Fibroblast of pulmonary artery (primary cell): ENCODE measurements at regions not wholly inside any gene's neighbourhood (a gene's known extent, or its start where the extent isn't known, plus 50 kb on each side); places are given as distances from the start of the nearest gene placed in this dataset.

ENCODE experiments used
- DNase-seq: peaks from one replicate; pipeline ENCODE4 v3.0.0-alpha.2; 2010; ENCODE audit warnings: low read depth
- H3K4me3 ChIP-seq: replicated peaks from 2 replicates; pipeline ENCODE4 v1.5.1; 2011; ENCODE audit warnings: low read depth, mild to moderate bottlenecking, control low read depth, low read length, moderate library complexity
- TF ChIP-seq, protein P1 (sequence below): IDR thresholded peaks from 2 replicates; pipeline ENCODE4 v1.5.1; 2011; ENCODE audit warnings: mild to moderate bottlenecking, control low read depth, low read length, inconsistent platforms; ENCODE audit errors: missing control alignments

DNA sequence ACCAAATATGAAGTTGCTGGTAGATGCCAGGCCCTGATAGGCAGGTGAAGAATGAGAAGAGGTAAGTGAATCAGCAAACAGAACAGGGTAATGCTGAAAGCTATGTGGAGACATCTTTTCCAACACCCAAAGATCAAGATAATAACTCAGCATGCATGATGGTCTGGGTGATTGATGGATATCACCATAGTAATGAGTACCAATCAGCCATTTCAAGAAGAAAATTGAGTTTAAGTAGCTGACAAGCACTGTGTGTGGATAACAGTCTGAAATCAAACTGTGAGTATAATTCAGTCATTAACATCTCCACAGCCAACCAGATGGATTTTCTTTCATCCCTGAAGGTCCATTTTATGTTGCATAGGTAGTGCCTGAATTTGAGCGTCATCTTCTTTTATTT is 289.6 kb upstream of the SMIM31 start:
- TF ChIP-seq, protein P1, sequence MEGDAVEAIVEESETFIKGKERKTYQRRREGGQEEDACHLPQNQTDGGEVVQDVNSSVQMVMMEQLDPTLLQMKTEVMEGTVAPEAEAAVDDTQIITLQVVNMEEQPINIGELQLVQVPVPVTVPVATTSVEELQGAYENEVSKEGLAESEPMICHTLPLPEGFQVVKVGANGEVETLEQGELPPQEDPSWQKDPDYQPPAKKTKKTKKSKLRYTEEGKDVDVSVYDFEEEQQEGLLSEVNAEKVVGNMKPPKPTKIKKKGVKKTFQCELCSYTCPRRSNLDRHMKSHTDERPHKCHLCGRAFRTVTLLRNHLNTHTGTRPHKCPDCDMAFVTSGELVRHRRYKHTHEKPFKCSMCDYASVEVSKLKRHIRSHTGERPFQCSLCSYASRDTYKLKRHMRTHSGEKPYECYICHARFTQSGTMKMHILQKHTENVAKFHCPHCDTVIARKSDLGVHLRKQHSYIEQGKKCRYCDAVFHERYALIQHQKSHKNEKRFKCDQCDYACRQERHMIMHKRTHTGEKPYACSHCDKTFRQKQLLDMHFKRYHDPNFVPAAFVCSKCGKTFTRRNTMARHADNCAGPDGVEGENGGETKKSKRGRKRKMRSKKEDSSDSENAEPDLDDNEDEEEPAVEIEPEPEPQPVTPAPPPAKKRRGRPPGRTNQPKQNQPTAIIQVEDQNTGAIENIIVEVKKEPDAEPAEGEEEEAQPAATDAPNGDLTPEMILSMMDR, result no peak
- H3K4me3 ChIP-seq, result no peak overlapping the region
- no peak for DNase-seq

DNA sequence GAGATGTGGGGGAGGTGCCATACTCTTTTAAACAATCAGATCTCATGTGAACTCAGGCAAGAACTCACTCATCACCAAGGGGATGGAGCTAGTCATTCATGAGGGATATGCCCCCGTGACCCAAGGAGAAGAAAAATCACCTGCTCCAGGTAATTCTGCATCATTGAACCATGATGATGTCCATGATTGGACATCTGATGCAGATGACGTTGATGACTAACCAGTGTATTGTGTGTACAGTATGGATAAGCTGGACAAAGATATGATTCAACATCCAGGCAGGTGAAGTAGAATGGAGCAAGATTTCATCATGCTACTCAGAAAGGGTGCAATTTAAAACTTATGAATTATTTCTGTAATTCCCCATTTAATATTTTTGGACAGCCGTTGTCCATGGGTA is 286.4 kb upstream of the SMIM31 start:
- no peak overlapping the region for H3K4me3 ChIP-seq
- TF ChIP-seq, protein P1, result no peak
- DNase-seq, result no peak

DNA sequence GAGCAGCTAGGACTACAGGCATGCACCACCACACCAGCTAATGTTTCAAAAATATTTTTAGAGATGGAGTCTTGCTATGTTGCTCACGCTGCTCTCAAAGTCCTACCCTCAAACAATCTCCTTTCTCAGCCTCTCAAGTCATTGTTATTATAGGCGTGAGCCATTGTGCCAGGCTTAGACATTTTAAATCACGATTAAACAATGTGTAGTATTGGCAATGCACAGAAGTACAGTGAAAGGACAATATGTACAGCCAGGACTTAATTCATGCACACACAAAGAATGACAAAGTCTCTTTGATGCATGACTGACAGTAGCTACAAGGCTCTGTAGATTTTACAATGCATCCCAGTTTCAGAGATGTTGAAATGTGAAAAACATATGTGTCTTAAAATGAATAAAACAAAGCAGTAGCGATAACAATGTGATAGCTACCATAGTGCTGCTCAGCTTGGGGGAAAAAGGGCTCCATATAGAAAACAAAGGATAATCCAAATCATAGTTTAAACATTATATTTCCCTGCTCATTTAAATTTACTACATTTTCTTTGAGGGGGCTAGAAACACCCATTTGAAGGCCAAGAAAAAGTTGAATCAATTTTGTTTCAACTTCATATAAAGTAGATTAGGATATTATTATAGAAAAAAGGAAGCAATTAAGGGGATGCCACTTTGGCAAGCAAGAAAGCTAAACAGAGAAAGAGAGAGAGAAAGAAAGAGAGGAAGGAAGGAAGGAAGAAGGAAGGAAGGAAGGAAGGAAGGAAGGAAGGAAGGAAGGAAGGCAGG is 272.4 kb upstream of the SMIM31 start:
- no peak for DNase-seq
- TF ChIP-seq, protein P1, result no peak
- H3K4me3 ChIP-seq, result no peak overlapping the region

DNA sequence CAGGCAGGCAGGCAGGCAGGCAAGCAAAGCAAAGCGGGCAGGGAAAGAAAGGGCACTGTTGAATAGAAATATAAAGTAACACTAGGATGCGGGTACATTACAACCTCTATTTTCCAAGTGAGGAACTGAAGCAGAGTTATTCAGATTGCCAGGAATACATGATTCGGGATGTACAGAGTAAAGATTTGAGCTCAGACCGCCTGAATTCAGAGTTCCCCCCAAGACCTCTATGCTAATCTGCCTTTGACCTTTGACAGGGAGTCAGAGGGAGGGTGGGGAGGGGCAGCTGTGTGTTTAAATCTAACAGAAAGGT is 271.9 kb upstream of the SMIM31 start:
- TF ChIP-seq, protein P1, result no peak
- no peak for DNase-seq
- no peak overlapping the region for H3K4me3 ChIP-seq

DNA sequence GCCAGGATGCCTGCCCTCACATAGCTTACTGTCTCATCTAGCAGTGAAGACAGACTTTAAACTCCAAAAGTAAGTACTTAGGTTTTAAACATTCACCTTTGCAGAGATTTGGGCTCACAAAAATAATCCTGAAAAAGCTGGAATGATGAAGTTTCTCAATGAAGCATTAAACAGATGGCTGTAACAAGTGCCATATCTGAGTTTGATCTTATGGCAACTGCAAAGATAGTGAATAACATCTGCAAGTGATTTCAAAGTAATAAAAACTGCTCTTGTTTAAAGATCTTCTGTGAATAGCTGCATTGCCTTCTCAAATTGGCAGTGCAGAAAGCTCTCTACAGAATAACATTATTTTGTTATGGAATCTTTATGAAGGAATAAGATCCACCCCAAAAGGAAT is 271.2 kb upstream of the SMIM31 start:
- TF ChIP-seq, protein P1, result no peak
- no peak for DNase-seq
- no peak overlapping the region for H3K4me3 ChIP-seq

DNA sequence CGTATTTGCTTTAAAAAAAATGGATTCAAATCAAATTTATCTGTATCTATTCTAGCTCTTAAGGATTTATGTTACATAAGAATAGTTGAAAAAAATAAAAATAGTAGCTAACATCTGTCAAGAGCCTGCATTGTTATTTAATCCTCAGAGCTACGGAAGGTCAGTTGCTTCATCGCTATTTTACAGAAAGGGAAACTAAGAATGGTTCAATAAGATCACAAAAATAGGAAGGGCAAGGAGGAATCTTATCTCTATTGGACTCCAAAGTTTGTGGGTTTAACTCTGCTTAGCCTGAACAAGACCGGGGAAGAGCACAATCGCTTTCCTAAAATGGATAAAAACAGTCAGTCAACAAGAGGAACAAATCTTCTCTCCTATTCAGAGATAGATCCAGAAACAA is 270.2 kb upstream of the SMIM31 start:
- no peak overlapping the region for H3K4me3 ChIP-seq
- no peak for DNase-seq
- TF ChIP-seq, protein P1, result no peak

DNA sequence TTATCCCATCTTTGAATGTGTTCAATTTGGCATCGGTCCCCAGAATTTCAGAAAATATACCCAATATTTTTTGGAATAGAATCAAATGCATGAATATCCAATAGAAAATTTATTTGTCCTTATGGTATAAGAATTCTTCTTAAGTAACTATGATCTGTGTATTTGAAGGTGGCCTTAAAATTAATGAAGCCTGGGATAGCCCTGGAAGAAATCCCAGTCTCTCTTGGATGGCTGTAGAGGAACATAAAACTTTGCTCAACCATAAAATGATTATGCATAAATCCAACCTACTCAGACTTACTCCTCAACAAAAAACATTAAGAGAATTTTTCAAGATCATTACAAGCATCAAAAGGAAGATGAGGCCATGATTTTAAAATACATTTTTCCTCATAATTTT is 269.4 kb upstream of the SMIM31 start:
- TF ChIP-seq, protein P1, result no peak

More for the DNA sequence above, 269.4 kb upstream of the SMIM31 start:
- H3K4me3 ChIP-seq, result no peak overlapping the region
- no peak for DNase-seq
